HG02678 (cell line): ENCODE measurements at regions not wholly inside any gene's neighbourhood (a gene's known extent, or its start where the extent isn't known, plus 50 kb on each side); places are given as distances from the start of the nearest gene placed in this dataset.
"Not testable (repeated sequence)": the region's sequence is repeated elsewhere in the genome, so short reads cannot be mapped to it uniquely, and the experiment has no call there.

Source experiments
- ATAC-seq: cut with Tn5 transposase; IDR thresholded peaks from one replicate; pipeline ENCODE4 v1.9.1; 2021; ENCODE audit warnings: mild to moderate bottlenecking, moderate library complexity; ENCODE audit not compliant: unreplicated experiment

- ATAC-seq = not testable (repeated sequence)
Measured at GRCh38 chr15:22665059-22665702, 121.3 kb upstream of the NIPA1 start.

GRCh38 chr15:22665711-22666110, 120.7 kb upstream of the NIPA1 start:
- not testable (repeated sequence) for ATAC-seq

DNA sequence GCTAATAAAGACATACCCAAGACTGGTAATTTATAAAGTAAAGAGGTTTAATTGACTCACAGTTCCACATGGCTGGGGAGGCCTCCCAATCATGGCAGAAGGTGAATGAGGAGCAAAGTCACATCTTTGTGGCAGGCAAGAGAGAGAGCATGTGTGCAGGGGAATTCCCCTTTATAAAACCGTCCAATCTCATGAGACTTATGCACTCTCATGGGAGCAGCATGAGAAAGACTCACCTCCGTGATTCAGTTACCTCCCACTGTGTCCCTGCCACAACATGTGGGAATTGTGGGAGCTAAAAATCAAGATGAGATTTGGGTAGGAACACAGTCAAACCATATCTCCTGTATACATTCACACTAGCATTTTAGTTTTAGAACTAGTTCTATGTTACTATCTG, 101.7 kb upstream of the NIPA1 start:
- not testable (repeated sequence) for ATAC-seq

DNA sequence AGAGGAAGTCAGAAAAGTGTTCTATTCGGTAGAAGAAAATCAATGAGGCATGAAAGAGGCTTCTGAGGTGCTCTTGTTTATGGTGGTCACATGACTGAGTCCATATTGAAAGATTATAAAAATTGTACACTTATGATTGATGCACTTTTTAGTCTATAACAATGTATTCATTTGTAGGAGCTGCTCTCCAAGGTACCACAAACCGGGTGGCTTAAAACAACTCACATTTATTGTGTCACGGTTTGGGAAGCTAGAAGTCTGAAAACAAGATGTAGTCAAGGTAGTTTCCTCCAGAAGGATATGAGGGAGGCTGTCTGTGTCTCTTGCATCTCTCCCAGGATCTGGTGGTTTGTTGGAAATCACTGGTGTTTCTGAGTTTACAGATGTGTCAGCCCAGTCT, 86.6 kb upstream of the NIPA1 start:
- not testable (repeated sequence) for ATAC-seq

- not testable (repeated sequence) for ATAC-seq
Measured at GRCh38 chr15:22710831-22711341, 75.6 kb upstream of the NIPA1 start.

DNA sequence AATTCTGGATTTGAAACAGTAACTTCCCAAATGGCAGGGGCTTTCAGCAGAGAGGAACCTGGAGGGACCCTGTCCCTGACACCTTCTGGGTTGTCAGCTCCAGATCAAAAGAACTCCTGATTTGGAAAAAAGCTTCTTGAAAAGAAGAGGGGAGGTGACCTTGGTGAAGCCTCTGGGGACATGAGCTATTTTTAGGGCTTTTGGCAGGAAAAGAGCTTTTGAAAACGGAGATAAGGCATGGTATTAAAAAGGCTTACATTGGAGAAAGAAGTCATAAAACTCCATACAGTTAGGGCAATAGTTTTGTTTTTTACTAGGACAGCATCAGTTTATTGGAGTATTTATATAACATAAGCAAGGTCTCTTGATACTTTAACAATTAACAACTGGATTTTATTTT, 72.5 kb upstream of the NIPA1 start:
- not testable (repeated sequence) for ATAC-seq

- ATAC-seq = not testable (repeated sequence)
Measured at GRCh38 chr15:22714358-22715132, 71.9 kb upstream of the NIPA1 start.

DNA sequence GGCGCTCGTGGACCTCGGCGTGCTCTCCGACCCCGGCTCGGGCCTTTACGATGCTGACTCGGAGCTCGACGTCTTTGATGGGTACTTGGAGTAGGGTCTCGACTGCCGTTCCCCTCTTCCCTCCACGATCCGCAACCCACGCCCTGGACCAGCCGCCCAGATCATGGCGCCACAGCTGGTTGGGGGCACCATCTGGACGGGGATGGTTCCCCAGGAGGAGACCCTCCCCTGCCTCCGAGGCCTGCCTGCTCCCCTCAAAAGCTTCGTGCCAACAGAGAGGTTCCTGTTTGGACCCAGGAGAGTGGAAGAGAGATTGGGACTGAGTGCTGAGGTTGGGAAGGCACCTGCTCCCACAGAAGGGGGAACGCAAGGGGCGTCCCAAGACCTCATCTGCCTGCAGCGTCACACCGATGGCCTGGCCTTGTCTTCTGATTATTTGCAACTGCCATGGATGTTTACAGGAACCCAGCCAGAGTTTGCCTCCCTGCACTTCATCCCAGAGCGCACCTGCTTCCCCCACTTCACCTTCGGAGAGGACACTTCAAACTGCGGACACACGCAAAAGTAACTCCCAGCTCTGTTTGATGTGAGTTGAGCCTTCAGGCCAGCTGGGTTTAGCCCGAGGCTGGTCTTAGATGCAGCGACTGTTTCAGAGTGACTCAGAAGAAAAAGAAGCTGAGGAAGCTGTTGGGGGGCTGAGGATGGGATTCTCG, 71.2 kb upstream of the NIPA1 start:
- ATAC-seq = not testable (repeated sequence)

DNA sequence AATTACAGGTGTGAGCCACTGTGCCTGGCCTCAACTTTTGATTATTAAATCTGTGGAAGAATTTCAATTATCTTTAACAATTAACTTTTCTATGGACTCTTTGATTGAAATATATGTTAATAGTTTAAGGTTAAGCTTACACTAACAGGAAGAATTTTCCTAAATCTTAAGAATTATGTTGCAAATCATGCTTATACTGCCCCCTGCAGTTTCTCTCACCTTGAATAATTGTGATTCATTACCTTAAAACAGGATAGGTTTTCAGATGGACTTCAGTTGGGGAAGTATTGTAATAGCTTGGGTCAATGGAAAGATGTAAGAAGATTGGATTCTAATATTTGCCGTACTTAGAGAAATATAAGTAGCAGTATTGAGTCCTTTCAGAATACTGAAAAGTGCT, 66.5 kb upstream of the NIPA1 start:
- ATAC-seq = not testable (repeated sequence)

DNA sequence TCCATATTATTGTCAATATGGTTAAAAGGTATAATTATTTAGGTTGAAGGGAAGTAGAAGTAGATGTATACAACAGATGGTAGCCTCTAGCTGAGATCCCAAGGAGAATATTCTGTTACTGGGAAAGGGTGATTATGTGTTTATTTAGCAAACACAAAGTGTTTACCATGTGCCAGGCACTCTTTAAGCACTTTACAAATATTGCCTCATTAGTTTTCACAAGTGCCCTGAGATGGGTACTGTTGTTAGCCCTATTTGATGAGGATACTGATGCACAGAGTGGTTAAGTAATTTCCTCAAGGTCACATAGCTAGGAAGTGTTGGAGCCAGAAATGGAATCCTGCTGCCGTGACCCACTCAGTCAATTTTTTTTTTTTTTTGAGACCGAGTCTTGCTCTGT, 60.3 kb upstream of the NIPA1 start:
- ATAC-seq = not testable (repeated sequence)

GRCh38 chr15:22735067-22735466, 51.4 kb upstream of the NIPA1 start:
- ATAC-seq = not testable (repeated sequence)

- no peak for ATAC-seq
Measured at GRCh38 chr15:22735781-22736180, 50.7 kb upstream of the NIPA1 start.

DNA sequence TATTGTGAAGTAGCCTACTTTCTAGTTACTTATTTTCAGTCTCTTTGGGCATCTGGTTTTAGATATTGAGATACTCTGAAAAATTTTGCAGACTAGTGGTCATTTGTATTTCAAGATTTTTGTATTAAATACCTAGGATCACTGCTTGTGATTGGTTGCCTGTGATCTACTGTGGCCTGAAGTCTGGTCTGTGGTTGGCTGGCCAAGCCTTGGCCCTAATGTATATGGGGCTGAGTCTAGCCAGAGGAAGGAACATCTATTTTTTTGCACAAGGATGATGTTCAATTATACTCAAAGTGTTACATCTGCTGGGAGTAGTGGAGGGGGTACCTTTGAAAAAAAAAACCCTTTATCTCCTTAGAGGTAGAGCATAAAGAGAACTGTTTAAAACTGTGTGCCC, 50.2 kb upstream of the NIPA1 start:
- ATAC-seq = not testable (repeated sequence)
